ENCODE measurements at regions not wholly inside any gene's neighbourhood (a gene's known extent, or its start where the extent isn't known, plus 50 kb on each side); places are given as distances from the start of the nearest gene placed in this dataset.

GRCh38 chr2:164012581-164012980 lies 276.8 kb upstream of the FIGN start:
- DNase-seq: no peak
- Mint-ChIP-seq H3K27me3 (ENCODE audit: insufficient read depth) (no peaks in the 10 kb centered on the region), H3K27ac (no peak overlapping the region), H3K4me1 (ENCODE audit: low read depth) (no peaks in the 10 kb centered on the region), H3K4me3 (no peak overlapping the region), H3K9me3 (peaks cover 7% of the 10 kb centered on the region), H3K36me3 (ENCODE audit: low read depth) (no peaks in the 10 kb centered on the region)
- TF ChIP-seq CTCF (IDR thresholded peaks at IDR 0.05): no peak

DNA sequence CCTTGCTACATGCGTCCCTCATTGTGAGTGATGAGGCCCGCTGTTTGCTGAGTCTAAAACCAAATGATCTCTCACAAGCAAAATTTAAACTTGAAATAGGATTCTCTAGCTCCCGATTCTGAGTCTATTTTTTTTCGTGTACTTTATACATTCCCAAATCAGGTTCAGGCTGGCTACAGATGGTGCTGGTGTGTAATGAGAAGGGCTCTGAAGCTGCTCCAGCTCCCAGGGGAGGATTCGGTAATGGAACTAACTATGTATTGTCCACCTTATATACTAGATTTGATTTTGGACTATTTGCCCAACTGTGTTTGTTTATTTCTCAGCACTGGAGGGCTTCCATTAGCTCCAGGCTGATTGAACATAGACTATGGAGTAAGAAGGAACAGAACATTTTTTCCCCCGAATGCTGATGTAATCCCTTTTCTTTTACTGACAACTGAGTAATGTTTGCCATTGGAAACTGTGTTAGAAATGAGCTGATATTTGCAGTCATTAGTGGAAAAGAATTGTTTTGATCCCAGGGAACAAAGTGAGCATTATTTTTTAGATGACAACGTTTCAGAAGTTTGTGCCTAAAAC lies 274.0 kb upstream of the FIGN start:
- Mint-ChIP-seq H3K4me1 (ENCODE audit: low read depth) (no peaks in the 10 kb centered on the region), H3K4me3 (no peak overlapping the region), H3K9me3 (peaks cover 16% of the 10 kb centered on the region), H3K27me3 (ENCODE audit: insufficient read depth) (no peaks in the 10 kb centered on the region), H3K36me3 (ENCODE audit: low read depth) (no peaks in the 10 kb centered on the region), H3K27ac (no peak overlapping the region)
- no peak for TF ChIP-seq CTCF (IDR thresholded peaks at IDR 0.05)
- DNase-seq: no peak

GRCh38 chr2:164008752-164009151 lies 272.9 kb upstream of the FIGN start:
- Mint-ChIP-seq H3K36me3 (ENCODE audit: low read depth) (no peaks in the 10 kb centered on the region), H3K27me3 (ENCODE audit: insufficient read depth) (no peaks in the 10 kb centered on the region), H3K4me1 (ENCODE audit: low read depth) (no peaks in the 10 kb centered on the region), H3K4me3 (no peak overlapping the region), H3K27ac (no peak overlapping the region), H3K9me3 (peaks cover 17% of the 10 kb centered on the region)
- TF ChIP-seq CTCF (IDR thresholded peaks at IDR 0.05): no peak
- DNase-seq: no peak

- Mint-ChIP-seq H3K27ac (no peak overlapping the region), H3K4me3 (no peak overlapping the region), H3K27me3 (ENCODE audit: insufficient read depth) (no peaks in the 10 kb centered on the region; the same call in 1 of the 2 replicates), H3K4me1 (ENCODE audit: low read depth) (no peaks in the 10 kb centered on the region), H3K9me3 (peaks cover 26% of the 10 kb centered on the region), H3K36me3 (ENCODE audit: low read depth) (no peaks in the 10 kb centered on the region)
- TF ChIP-seq CTCF (IDR thresholded peaks at IDR 0.05): no peak
- DNase-seq: no peak
Measured at GRCh38 chr2:164006704-164007103, 270.9 kb upstream of the FIGN start.

- no peaks in the 10 kb centered on the region for H3K4me1 Mint-ChIP-seq (ENCODE audit: low read depth)
- peaks cover 24% of the 10 kb centered on the region for H3K9me3 Mint-ChIP-seq
- no peak overlapping the region for H3K4me3 Mint-ChIP-seq
- H3K27ac Mint-ChIP-seq: no peak overlapping the region
- no peak for TF ChIP-seq CTCF (IDR thresholded peaks at IDR 0.05)
- H3K27me3 Mint-ChIP-seq (ENCODE audit: insufficient read depth): peaks cover 2% of the 10 kb centered on the region
- no peaks in the 10 kb centered on the region for H3K36me3 Mint-ChIP-seq (ENCODE audit: low read depth)
- no peak for DNase-seq
Measured at GRCh38 chr2:164000176-164000575, 264.4 kb upstream of the FIGN start.

- Mint-ChIP-seq H3K27me3 (ENCODE audit: insufficient read depth) (peaks cover 2% of the 10 kb centered on the region; the same call in 1 of the 2 replicates), H3K9me3 (peaks cover 13% of the 10 kb centered on the region), H3K27ac (no peak overlapping the region), H3K4me3 (no peak overlapping the region), H3K36me3 (ENCODE audit: low read depth) (no peaks in the 10 kb centered on the region), H3K4me1 (ENCODE audit: low read depth) (no peaks in the 10 kb centered on the region)
- DNase-seq: no peak
- TF ChIP-seq CTCF (IDR thresholded peaks at IDR 0.05): no peak
Measured at GRCh38 chr2:163997466-163997865, 261.7 kb upstream of the FIGN start.
